GM18511 (cell line): ENCODE measurements at regions not wholly inside any gene's neighbourhood (a gene's known extent, or its start where the extent isn't known, plus 50 kb on each side); places are given as distances from the start of the nearest gene placed in this dataset.
"Not testable (repeated sequence)": the region's sequence is repeated elsewhere in the genome, so short reads cannot be mapped to it uniquely, and the experiment has no call there.

ENCODE experiments used
- ATAC-seq: cut with Tn5 transposase; IDR thresholded peaks from one replicate; pipeline ENCODE4 v1.9.1; 2021; ENCODE audit warnings: mild to moderate bottlenecking, moderate library complexity; ENCODE audit not compliant: unreplicated experiment

DNA sequence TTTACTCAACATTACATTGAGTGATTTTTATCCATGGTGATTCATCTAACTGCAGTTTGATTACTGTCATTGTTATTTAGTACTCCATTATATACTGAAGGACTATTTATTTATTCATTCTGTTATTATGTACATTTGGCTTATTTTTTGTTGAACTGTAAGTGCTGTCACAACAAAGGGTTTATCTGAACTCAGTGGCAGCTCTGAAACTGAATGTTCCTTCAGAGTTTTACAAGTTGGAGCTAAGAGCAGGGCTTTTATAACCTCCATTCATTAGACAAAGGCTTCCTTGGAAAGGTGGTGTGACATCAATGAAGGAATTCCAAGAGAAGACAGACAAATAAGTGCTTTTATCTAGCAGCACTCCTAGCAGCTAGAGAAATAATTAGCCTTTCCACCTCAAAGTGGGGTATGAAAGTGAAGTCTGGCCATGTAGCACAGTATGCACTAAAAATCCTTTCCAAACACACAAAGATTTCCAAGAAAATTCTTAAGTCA is 83.3 kb upstream of the GORAB start:
- ATAC-seq: no peak

DNA sequence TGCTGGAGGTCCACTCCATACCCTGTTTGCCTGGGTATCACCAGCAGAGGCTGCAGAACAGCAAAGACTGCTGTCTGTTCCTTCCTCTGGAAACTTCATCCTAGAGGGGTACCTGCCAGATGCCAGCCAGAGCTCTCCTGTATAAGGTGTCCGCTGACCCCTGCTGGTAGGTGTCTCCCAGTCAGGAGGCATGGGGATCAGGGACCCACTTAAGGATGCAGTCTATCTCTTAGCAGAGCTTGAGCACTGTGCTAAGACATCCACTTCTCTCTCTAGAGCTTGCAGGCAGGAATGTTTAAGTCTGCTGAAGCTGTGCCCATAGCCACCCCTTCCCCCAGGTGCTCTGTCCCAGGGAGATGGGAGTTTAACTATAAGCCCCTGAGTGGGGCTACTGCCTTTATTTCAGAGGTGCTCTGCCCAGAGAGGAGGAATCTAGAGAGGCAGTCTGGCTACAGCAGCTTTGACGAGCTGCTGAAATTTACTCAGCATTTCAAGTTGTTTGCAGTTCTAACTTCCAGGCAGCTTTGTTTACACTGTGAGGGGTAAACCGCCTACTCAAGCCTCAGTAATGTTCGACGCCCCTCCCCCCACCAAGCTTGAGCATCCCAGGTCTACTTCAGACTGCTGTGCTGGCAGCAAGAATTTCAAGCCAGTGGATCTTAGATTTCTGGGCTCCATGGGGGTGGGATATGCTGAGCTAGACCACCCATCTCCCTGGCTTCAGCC is 74.5 kb upstream of the GORAB start:
- not testable (repeated sequence) for ATAC-seq

DNA sequence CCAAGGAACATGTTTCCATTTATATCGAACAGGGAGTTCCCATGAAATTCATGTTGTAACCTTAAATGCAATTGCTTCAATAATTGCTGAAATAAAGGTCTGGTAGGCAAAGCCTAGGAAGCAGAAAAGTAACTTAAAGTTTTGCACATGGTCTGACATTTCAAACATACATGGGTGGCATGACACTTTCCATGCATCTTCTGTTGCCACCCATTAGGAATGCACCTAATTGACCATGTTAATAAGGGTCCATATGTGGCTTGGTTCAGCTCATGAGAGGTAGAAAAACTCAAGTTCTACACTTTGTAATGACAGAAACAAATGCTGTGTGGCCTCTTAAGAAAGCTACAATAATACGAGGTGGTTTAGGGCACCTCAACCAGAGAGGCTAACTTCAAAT is 72.0 kb upstream of the GORAB start:
- no peak for ATAC-seq

DNA sequence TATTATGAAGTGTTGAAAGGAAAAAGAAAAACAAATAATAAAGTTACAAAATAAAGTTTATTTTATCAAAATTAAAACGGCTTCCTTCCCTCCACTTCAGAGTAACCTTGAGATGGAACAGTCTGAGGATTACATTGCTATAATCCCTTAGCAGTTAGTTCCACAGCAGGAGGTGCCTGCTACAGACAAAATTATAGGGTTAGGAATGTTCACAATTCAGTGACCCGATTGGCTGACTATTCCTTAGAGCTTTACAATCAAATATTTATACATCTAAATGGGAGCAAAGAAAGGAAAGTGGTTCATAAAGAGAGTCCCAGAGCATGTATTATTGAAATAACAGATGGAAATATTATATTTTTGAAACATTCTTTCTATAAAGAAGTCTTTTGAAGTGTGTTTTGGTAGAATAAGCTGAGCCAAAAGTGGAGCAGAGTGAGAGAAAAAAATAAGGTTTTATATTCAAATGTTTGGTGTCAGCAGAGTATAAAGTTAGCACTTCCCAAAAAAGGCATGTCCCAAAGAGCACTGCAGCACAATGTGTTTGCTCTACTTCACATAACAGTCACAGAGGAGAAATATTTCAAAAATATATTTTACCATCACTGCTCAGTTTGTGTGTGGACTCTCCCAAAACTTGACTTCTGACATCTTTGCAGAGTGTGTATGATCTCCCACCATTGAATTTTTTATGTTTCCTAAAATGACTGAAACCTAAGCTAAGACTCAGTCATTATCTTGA is 71.4 kb upstream of the GORAB start:
- ATAC-seq: no peak

DNA sequence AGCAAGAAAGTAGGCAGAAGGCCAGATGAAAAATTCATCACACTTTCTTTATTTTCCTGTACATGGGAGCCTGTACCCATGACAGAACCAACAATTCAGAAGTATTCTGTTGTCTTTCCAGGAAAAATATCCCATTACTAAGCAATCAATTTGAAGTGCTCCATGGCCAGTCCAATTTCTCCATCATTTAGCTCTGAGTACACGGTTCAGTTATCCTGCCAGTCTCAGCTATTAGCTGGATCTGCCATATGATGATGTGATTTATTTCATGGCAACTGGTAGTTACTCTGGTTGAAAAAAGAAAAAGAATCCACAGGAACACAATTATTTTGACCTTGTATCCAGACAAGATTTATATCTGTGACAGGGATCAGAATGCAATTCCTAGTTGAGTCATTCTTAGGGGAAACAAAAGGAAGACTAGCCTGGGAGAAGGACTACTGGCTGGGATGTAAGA is 70.6 kb upstream of the GORAB start:
- no peak for ATAC-seq

DNA sequence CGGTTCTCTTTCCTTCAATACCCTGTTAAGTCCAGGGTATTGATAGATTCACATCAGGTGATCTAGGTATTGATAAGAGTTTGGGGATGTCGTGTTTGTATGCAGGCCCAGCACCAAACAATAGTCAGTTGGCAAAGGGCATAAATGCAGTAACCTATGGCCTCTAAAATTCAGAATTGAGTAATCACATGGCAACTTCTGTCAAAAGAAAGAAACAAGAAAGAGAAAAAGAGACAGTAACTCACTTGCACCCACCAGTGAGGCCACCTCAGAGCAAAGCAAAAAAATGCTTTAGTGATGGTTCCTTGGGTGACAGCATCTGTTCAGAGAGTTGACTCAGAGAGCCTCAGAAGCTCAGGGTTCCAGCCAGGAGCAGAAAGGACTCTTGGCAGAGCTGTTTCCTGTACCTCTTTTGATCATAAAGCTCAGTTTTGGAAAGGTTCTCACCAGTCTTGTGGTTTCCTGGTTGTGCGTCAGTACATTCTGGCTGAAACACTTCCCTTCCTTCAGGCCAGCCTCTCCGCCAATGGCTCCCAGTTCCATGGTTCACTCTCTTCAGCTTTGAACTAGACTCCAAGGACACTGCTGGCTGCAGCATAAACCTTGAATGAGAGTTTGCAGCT is 70.1 kb upstream of the GORAB start:
- ATAC-seq: no peak

DNA sequence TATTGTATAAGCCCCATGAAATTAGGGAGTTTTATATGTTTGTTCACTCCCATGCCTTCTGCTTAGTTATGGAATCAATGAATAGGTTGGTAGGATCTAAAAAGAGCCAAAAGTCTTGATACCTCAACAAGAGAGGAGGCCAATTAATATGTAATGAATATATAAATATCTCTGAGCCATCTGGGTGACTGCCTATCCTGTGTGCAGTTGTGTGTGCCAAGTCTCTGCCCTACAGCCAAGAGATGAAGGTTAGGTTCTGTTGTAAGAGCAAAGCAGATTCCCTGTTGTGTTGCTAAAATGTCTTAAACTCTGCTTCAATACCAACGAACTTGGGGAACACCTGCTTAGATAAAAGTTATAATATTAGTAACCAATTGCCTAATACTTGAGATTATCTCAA is 61.8 kb upstream of the GORAB start:
- ATAC-seq: no peak

DNA sequence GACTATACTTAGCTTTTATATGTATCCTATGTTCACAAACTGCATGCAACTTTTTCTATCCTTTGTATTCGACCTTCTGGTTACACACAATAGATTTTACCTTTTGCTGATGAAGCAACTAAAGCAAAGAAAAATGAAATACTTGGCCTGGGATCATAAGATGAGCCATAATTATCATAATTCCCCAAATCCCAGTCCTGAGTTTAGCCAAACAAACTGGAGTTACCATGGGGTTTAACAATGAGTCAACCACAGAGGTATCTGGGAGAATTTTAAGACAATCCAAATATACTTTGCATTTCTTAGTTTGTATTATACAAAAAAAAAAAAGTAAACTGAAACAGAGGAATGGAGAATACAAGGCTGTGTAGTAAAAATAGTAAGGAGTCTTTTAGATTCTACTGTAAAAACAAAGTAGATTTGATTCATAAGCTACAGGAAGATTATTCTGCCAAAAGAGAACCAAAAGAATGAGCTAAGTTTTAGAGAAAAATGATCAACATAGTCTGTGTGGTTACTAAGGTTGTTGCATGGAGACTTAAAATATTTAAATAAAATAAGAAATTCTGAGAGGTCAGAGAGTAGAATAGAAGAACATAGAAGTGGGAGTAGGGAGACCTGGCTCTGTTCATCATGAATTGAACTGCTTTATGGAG is 60.4 kb upstream of the GORAB start:
- ATAC-seq: no peak

DNA sequence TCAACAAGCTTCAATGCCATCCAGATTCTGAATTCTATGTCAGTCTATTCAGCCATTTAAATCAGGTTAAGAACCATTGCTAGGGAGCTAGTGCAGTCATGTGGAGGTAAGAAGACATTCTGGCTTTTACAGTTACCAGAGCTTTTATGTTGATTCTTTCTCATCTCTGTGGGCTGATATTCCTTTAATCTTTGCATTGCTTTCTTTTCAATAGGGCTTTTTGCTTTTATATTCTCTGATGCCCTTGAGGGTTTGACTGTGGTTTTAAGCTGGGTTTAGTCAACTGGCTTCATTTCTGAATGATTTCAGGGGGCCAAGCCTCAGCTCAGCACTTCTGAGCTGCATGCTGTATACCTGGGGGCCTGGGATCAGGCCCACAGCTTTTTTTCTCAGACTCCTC is 51.0 kb upstream of the GORAB start:
- no peak for ATAC-seq
